ENCODE measurements at regions not wholly inside any gene's neighbourhood (a gene's known extent, or its start where the extent isn't known, plus 50 kb on each side); places are given as distances from the start of the nearest gene placed in this dataset.

GRCh38 chr3:194826594-194826993 lies 140.9 kb downstream of the FAM43A start:
- TF ChIP-seq SIN3A (IDR thresholded peaks at IDR 0.05; ENCODE audit: borderline replicate concordance, insufficient read depth, low read length) = no peak
- no peak for TF ChIP-seq REST (IDR thresholded peaks at IDR 0.05; ENCODE audit: insufficient read depth in 1 of 2, low read depth in 2 of 2, low read length in 2 of 2)
- no peak for TF ChIP-seq POLR2AphosphoS5 (IDR thresholded peaks at IDR 0.05; ENCODE audit: low read depth, low read length)
- TF ChIP-seq TAF1 (IDR thresholded peaks at IDR 0.05; ENCODE audit: borderline replicate concordance, insufficient read depth, low read length) = no peak

All from PFSK-1 (cell line).